Right hindlimb (tissue), 1 donor: ENCODE measurements at regions not wholly inside any gene's neighbourhood (a gene's known extent, or its start where the extent isn't known, plus 50 kb on each side); places are given as distances from the start of the nearest gene placed in this dataset.
"Not testable (repeated sequence)": the region's sequence is repeated elsewhere in the genome, so short reads cannot be mapped to it uniquely, and the experiment has no call there.

ENCODE experiments used
- DNase-seq: peaks from one replicate; pipeline ENCODE4 v3.0.0-alpha.2; 2018

- DNase-seq, result no peak
Measured at GRCh38 chr1:241447031-241447644, 72.4 kb downstream of the FH start.

- DNase-seq, result no peak
Measured at GRCh38 chr1:241444836-241445235, 74.7 kb downstream of the FH start.

- no peak for DNase-seq
Measured at GRCh38 chr1:241443561-241443960, 76.0 kb downstream of the FH start.

- no peak for DNase-seq
Measured at GRCh38 chr1:241442686-241443085, 76.9 kb downstream of the FH start.

GRCh38 chr1:241440904-241441303, 78.7 kb downstream of the FH start:
- no peak for DNase-seq

- not testable (repeated sequence) for DNase-seq
Measured at GRCh38 chr1:241438686-241439085, 80.9 kb downstream of the FH start.

- no peak for DNase-seq
Measured at GRCh38 chr1:241432241-241432640, 75.2 kb upstream of the RGS7 start.

- DNase-seq, result not testable (repeated sequence)
Measured at GRCh38 chr1:241425091-241425490, 68.1 kb upstream of the RGS7 start.

- no peak for DNase-seq
Measured at GRCh38 chr1:241424480-241424971, 67.5 kb upstream of the RGS7 start.

GRCh38 chr1:241423541-241424479, 66.8 kb upstream of the RGS7 start:
- DNase-seq, result peak; percentile 24

- no peak for DNase-seq
Measured at GRCh38 chr1:241422470-241422869, 65.5 kb upstream of the RGS7 start.

GRCh38 chr1:241419986-241420385, 63.0 kb upstream of the RGS7 start:
- no peak for DNase-seq

- DNase-seq, result no peak
Measured at GRCh38 chr1:241417258-241417657, 60.3 kb upstream of the RGS7 start.

- no peak for DNase-seq
Measured at GRCh38 chr1:241413974-241414373, 57.0 kb upstream of the RGS7 start.

- DNase-seq, result no peak
Measured at GRCh38 chr1:241413386-241413785, 56.4 kb upstream of the RGS7 start.

GRCh38 chr1:241412646-241413045, 55.6 kb upstream of the RGS7 start:
- no peak for DNase-seq

GRCh38 chr1:241411776-241412338, 54.9 kb upstream of the RGS7 start:
- no peak for DNase-seq

GRCh38 chr1:241411056-241411775, 54.2 kb upstream of the RGS7 start:
- no peak for DNase-seq

- no peak for DNase-seq
Measured at GRCh38 chr1:241408170-241408569, 51.2 kb upstream of the RGS7 start.
